ENCODE measurements at regions not wholly inside any gene's neighbourhood (a gene's known extent, or its start where the extent isn't known, plus 50 kb on each side); places are given as distances from the start of the nearest gene placed in this dataset.
"Not testable (repeated sequence)": the region's sequence is repeated elsewhere in the genome, so short reads cannot be mapped to it uniquely, and the experiment has no call there.

GRCh38 chr15:45869034-45869668, 234.3 kb downstream of the SQOR start:
- no peak for DNase-seq

GRCh38 chr15:45871121-45871855, 236.5 kb downstream of the SQOR start:
- no peak for DNase-seq

GRCh38 chr15:45873781-45874180, 239.0 kb downstream of the SQOR start:
- DNase-seq = no peak

GRCh38 chr15:45874566-45874965, 239.7 kb downstream of the SQOR start:
- not testable (repeated sequence) for DNase-seq

GRCh38 chr15:45884289-45884688, 249.5 kb downstream of the SQOR start:
- DNase-seq = no peak

GRCh38 chr15:45884755-45885445, 250.1 kb downstream of the SQOR start:
- DNase-seq = no peak

GRCh38 chr15:45885801-45886200, 251.0 kb downstream of the SQOR start:
- DNase-seq = no peak

- no peak for DNase-seq
Observed at GRCh38 chr15:45891766-45892165, 256.9 kb downstream of the SQOR start.

GRCh38 chr15:45892182-45892581, 257.4 kb downstream of the SQOR start:
- no peak for DNase-seq

GRCh38 chr15:45903283-45903682, 268.5 kb downstream of the SQOR start:
- no peak for DNase-seq

- no peak for DNase-seq
Observed at GRCh38 chr15:45904019-45904418, 269.2 kb downstream of the SQOR start.

GRCh38 chr15:45906230-45906629, 271.4 kb downstream of the SQOR start:
- no peak for DNase-seq

- DNase-seq = no peak
Observed at GRCh38 chr15:45910671-45911070, 275.8 kb downstream of the SQOR start.

- DNase-seq = no peak
Observed at GRCh38 chr15:45913451-45913850, 278.6 kb downstream of the SQOR start.

GRCh38 chr15:45914425-45914824, 279.6 kb downstream of the SQOR start:
- no peak for DNase-seq

GRCh38 chr15:45918839-45919238, 284.0 kb downstream of the SQOR start:
- no peak for DNase-seq

GRCh38 chr15:45919806-45920205, 285.0 kb downstream of the SQOR start:
- no peak for DNase-seq

- DNase-seq = no peak
Observed at GRCh38 chr15:45921376-45921775, 286.5 kb downstream of the SQOR start.

- DNase-seq = no peak
Observed at GRCh38 chr15:45921978-45922377, 287.1 kb downstream of the SQOR start.

GRCh38 chr15:45941367-45941766, 306.5 kb downstream of the SQOR start:
- DNase-seq = no peak

- no peak for DNase-seq
Observed at GRCh38 chr15:45943240-45943639, 308.4 kb downstream of the SQOR start.

GRCh38 chr15:45946111-45946510, 311.3 kb downstream of the SQOR start:
- no peak for DNase-seq

GRCh38 chr15:45948181-45948621, 313.4 kb downstream of the SQOR start:
- DNase-seq = no peak

GRCh38 chr15:45958924-45959323, 324.1 kb downstream of the SQOR start:
- DNase-seq = no peak
